ENCODE measurements at regions not wholly inside any gene's neighbourhood (a gene's known extent, or its start where the extent isn't known, plus 50 kb on each side); places are given as distances from the start of the nearest gene placed in this dataset.

- TF ChIP-seq CTCF (IDR thresholded peaks at IDR 0.05) (no peak), POLR2A (IDR thresholded peaks at IDR 0.05) (no peak)
Observed at GRCh38 chr12:46553266-46553665, 180.7 kb upstream of the SLC38A2 start.

Measured in right lobe of liver (tissue), 4 donors.